IPS-20b (cell line): ENCODE measurements at regions not wholly inside any gene's neighbourhood (a gene's known extent, or its start where the extent isn't known, plus 50 kb on each side); places are given as distances from the start of the nearest gene placed in this dataset.

Source experiments
- H3K27ac ChIP-seq: one replicate; pipeline ENCODE4 v1.5.1; 2013; ENCODE audit warnings: low read length
- H3K27me3 ChIP-seq: 2 replicates; pipeline ENCODE4 v1.6.1; 2013; ENCODE audit warnings: mild to moderate bottlenecking, low read length, inconsistent platforms; ENCODE audit not compliant: insufficient read depth
- H3K36me3 ChIP-seq: 2 replicates; pipeline ENCODE4 v1.6.1; 2013; ENCODE audit warnings: low read depth, mild to moderate bottlenecking, inconsistent platforms, low read length, moderate library complexity; ENCODE audit not compliant: insufficient read depth
- H3K4me1 ChIP-seq: 2 replicates; pipeline ENCODE4 v1.6.1; 2013; ENCODE audit warnings: mild to moderate bottlenecking, control low read depth, inconsistent platforms, low read length, moderate library complexity; ENCODE audit not compliant: insufficient read depth
- H3K4me3 ChIP-seq: 2 replicates; pipeline ENCODE4 v1.5.1; 2013; ENCODE audit warnings: mild to moderate bottlenecking, low read length, inconsistent platforms
- H3K9ac ChIP-seq: 2 replicates; pipeline ENCODE4 v1.6.1; 2013; ENCODE audit warnings: low read depth, mild to moderate bottlenecking, inconsistent platforms, low read length, moderate library complexity
- H3K9me3 ChIP-seq: 2 replicates; pipeline ENCODE4 v1.6.1; 2013; ENCODE audit warnings: mild to moderate bottlenecking, low read depth, low read length, inconsistent platforms; ENCODE audit not compliant: insufficient read depth

GRCh38 chrX:7242613-7243012 lies 94.7 kb upstream of the PUDP start:
- Histone ChIP-seq H3K4me1 (no peaks in the 10 kb centered on the region; the same call in 1 of the 2 replicates), H3K4me3 (no peak overlapping the region)

GRCh38 chrX:7240929-7241328 lies 93.0 kb upstream of the PUDP start:
- Histone ChIP-seq H3K27ac (no peak overlapping the region), H3K9me3 (no peaks in the 10 kb centered on the region), H3K4me1 (no peaks in the 10 kb centered on the region; the same call in 1 of the 2 replicates), H3K36me3 (no peaks in the 10 kb centered on the region), H3K9ac (no peak overlapping the region), H3K27me3 (no peaks in the 10 kb centered on the region), H3K4me3 (no peak overlapping the region)

More at GRCh38 chrX:7242613-7243012, 94.7 kb upstream of the PUDP start:
- no peaks in the 10 kb centered on the region for H3K36me3 ChIP-seq
- no peaks in the 10 kb centered on the region for H3K27me3 ChIP-seq
- H3K9ac ChIP-seq, result no peak overlapping the region
- no peaks in the 10 kb centered on the region for H3K9me3 ChIP-seq
- H3K27ac ChIP-seq, result no peak overlapping the region

DNA sequence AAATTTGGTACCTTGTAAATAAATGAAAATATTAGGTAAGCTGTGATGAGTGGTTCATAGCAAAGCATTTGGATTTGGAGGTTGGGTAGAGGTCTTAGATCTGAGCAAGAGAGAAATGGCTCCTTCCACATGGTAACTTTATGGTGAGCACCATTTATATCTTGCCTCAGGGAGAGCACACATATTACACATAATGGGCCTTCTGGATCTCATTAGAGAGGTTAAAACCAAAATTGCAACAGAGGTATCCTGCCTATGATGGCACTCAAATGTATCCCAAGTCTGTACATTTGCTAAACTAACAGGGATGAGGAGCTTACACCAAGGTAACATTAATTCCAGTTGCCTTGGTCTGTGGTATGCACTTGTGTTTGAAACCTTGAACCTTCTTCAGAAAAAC lies 87.1 kb upstream of the PUDP start:
- H3K36me3 ChIP-seq, result no peaks in the 10 kb centered on the region
- peaks cover 5% of the 10 kb centered on the region; the same call in 1 of the 2 replicates for H3K4me1 ChIP-seq
- H3K27ac ChIP-seq, result no peak overlapping the region
- no peak overlapping the region for H3K9ac ChIP-seq
- H3K27me3 ChIP-seq, result peaks cover 8% of the 10 kb centered on the region
- no peak overlapping the region for H3K4me3 ChIP-seq
- no peaks in the 10 kb centered on the region for H3K9me3 ChIP-seq

GRCh38 chrX:7233580-7234406 lies 85.8 kb upstream of the PUDP start:
- H3K27me3 ChIP-seq, result peaks cover 8% of the 10 kb centered on the region
- no peaks in the 10 kb centered on the region for H3K36me3 ChIP-seq
- no peak overlapping the region for H3K4me3 ChIP-seq
- H3K9me3 ChIP-seq, result no peaks in the 10 kb centered on the region
- H3K4me1 ChIP-seq, result peaks cover 5% of the 10 kb centered on the region; the same call in 1 of the 2 replicates
- H3K9ac ChIP-seq, result no peak overlapping the region
- H3K27ac ChIP-seq, result no peak overlapping the region

DNA sequence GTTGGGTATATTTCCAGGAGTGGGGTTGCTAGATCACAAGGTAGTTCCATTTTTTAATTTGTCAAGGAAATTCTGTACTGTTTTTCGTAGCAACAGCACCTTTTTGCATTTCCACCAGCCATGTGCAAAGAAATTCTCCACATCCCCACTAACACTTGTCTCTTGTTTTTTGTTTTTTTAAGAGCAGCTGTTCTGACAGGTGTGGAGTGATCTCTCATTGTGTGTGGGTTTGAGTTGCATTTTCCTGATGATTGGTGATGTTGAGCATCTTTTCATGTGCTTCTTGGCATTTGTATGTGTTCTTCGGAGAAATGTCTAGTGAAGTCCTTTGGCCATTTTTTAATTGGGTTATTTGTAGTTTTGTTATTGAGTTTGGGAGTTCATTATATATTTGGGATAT lies 80.3 kb upstream of the PUDP start:
- Histone ChIP-seq H3K4me3 (no peak overlapping the region), H3K9me3 (no peaks in the 10 kb centered on the region), H3K4me1 (no peaks in the 10 kb centered on the region), H3K27ac (no peak overlapping the region), H3K36me3 (no peaks in the 10 kb centered on the region), H3K27me3 (no peaks in the 10 kb centered on the region), H3K9ac (no peak overlapping the region)

DNA sequence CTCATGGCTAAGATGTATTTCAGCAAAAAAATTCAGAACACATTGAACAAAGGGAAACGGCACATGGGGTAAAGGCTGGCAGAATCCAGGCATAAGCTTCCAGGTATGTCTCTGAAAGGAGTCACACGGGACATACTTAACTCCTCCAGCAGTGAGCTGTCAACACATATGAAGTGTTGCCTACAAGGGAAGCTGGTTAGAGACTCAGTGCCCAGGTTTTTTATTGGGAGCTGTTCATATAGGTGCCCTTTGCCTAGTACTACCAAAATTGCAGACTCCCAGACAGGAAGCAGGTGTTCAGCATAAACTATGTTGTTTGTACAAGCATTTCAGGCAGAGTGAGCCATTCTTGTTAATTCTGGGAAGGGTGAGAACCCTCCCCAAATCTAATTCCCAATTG lies 77.4 kb upstream of the PUDP start:
- H3K27ac ChIP-seq, result no peak overlapping the region

DNA sequence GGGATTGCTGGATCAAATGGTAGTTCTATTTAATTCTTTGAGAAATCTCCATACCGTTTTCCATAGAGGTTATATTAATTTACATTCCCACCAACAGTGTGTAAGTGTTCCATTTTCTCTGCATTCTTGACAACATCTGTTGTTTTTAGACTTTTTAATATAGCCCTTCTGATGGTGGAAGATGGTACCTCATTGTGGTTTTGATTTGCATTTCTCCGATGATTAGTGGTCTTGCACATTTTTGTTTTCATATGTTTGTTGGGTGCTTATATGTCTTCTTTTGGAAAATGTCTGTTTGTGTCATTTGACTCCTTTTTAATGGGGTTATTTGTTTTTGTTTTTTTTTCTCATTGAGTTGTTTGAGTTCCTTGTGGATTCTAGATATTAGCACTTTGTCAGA lies 75.3 kb upstream of the PUDP start:
- Histone ChIP-seq H3K4me1 (no peaks in the 10 kb centered on the region), H3K36me3 (no peaks in the 10 kb centered on the region), H3K9ac (no peak overlapping the region), H3K27ac (no peak overlapping the region), H3K4me3 (no peak overlapping the region), H3K9me3 (no peaks in the 10 kb centered on the region), H3K27me3 (no peaks in the 10 kb centered on the region)

More for the DNA sequence above, 77.4 kb upstream of the PUDP start:
- H3K9me3 ChIP-seq, result no peaks in the 10 kb centered on the region
- no peaks in the 10 kb centered on the region for H3K36me3 ChIP-seq
- no peak overlapping the region for H3K4me3 ChIP-seq
- no peaks in the 10 kb centered on the region for H3K27me3 ChIP-seq
- no peaks in the 10 kb centered on the region for H3K4me1 ChIP-seq
- H3K9ac ChIP-seq, result no peak overlapping the region

DNA sequence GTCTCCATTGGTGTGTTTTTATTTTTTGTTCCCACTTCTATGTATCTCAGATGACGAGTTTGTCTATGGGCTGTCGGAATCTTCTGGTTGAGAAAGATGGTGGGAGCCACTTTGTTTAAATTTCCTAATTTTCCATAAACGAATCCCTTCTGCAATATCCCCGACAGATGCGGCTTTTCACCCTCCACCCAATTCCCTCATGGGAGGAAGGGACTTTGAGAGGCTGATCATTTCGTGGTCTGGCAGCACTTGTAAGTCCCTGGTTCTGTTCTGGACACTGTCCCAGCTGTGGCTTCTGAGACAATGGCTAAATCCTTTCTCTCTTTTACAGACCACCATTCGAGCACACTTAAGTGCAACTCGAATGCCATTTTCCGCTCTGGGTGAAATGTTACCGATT lies 72.2 kb upstream of the PUDP start:
- Histone ChIP-seq H3K9me3 (no peaks in the 10 kb centered on the region), H3K27me3 (no peaks in the 10 kb centered on the region), H3K27ac (no peak overlapping the region), H3K4me3 (no peak overlapping the region), H3K4me1 (no peaks in the 10 kb centered on the region), H3K36me3 (no peaks in the 10 kb centered on the region), H3K9ac (no peak overlapping the region)

DNA sequence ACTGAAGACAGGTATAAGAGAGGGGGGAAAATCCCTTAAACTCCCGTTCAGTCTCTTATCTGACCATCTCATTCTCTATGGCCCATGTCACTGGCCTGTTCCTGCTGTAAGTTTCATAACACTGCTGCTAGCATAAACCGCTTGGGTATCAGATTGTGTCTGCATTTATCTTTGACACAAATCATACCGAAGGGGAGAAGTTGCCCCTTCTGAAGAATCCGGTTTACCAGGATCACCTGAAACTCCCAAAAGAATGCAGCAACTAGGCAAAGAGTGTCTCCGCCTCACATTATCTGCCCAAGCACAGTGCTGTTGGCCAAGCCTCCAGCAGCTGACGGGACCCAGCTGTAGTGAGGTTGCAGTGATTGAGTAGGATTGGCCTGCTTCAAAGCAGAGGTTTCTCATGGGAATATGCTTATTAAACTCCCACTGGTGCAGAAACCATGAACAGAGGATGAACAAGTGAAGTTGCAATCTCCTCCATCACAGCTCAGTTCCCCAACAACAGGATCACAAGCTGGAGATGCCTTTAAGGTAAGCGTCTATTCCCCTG lies 71.3 kb upstream of the PUDP start:
- no peaks in the 10 kb centered on the region for H3K4me1 ChIP-seq
- no peaks in the 10 kb centered on the region for H3K27me3 ChIP-seq
- H3K9ac ChIP-seq, result no peak overlapping the region
- no peak overlapping the region for H3K27ac ChIP-seq
- H3K36me3 ChIP-seq, result no peaks in the 10 kb centered on the region
- no peak overlapping the region for H3K4me3 ChIP-seq
- no peaks in the 10 kb centered on the region for H3K9me3 ChIP-seq

- no peaks in the 10 kb centered on the region for H3K9me3 ChIP-seq
- no peaks in the 10 kb centered on the region for H3K27me3 ChIP-seq
- H3K4me3 ChIP-seq, result no peak overlapping the region
- H3K4me1 ChIP-seq, result no peaks in the 10 kb centered on the region
- no peak overlapping the region for H3K9ac ChIP-seq
- H3K27ac ChIP-seq, result no peak overlapping the region
- no peaks in the 10 kb centered on the region for H3K36me3 ChIP-seq
Observed at GRCh38 chrX:7218321-7219152, 70.6 kb upstream of the PUDP start.

DNA sequence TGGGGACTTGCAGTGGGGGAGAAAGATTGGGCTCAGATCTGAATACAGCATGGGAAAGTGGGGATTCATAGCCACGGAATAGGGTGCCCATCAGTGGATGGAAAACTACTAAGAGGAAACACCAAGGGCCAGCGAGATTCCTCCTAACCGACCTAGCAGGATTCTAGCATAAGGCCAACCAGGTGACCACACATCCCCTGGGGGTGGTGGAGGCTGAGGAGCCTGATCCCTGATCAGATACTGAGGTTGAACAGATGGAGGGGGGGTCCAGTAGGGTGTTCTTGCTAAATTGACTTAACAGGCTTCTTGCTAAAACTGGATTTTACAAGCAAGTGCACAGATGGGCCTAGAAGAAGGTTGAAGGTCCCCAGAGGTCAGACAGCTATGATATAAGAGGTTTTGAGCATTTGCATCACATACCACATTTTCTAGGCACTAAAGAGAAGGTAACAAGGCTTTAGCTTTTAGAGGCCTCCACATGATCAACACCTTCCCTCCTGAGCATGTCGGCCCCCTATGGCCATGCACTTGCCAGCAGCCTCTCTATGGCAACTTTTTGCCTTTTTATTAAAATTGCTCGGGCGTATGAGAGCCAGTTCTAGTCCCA lies 69.1 kb upstream of the PUDP start:
- H3K9me3 ChIP-seq, result no peaks in the 10 kb centered on the region
- H3K36me3 ChIP-seq, result no peaks in the 10 kb centered on the region
- H3K27me3 ChIP-seq, result no peaks in the 10 kb centered on the region
- H3K9ac ChIP-seq, result no peak overlapping the region
- no peak overlapping the region for H3K4me3 ChIP-seq
- no peak overlapping the region for H3K27ac ChIP-seq
- H3K4me1 ChIP-seq, result no peaks in the 10 kb centered on the region
